BLaER1 treated with 17β-estradiol and CSF1 and Interleukin-3, amounts not matched to agents 10 nM and 100 nM (cell line): ENCODE measurements at regions not wholly inside any gene's neighbourhood (a gene's known extent, or its start where the extent isn't known, plus 50 kb on each side); places are given as distances from the start of the nearest gene placed in this dataset.

ENCODE experiments used
- H3K27ac ChIP-seq, 11 experiments: shearing (Covaris generic); formaldehyde crosslinking; 2 replicates each; pipeline ENCODE4 v1.8.1; 2022
- H3K27me3 ChIP-seq, 11 experiments: shearing (Covaris generic); formaldehyde crosslinking; 2 replicates each; pipeline ENCODE4 v1.8.1; 2022
- H3K36me3 ChIP-seq, 11 experiments: shearing (Covaris generic); formaldehyde crosslinking; 2 replicates each; pipeline ENCODE4 v1.8.1; 2022
- H3K4me1 ChIP-seq, 10 experiments: shearing (Covaris generic); formaldehyde crosslinking; 2 replicates each; pipeline ENCODE4 v1.8.1; 2022
- H3K4me2 ChIP-seq, 11 experiments: shearing (Covaris generic); formaldehyde crosslinking; 2 replicates each; pipeline ENCODE4 v1.8.1; 2022
- H3K4me3 ChIP-seq, 10 experiments: shearing (Covaris generic); formaldehyde crosslinking; 2 replicates each; pipeline ENCODE4 v1.8.1; 2022
- H3K9ac ChIP-seq, 11 experiments: shearing (Covaris generic); formaldehyde crosslinking; 2 replicates each; pipeline ENCODE4 v1.8.1; 2022
- H3K9me3 ChIP-seq, 11 experiments: shearing (Covaris generic); formaldehyde crosslinking; replicated peaks in 1 of 11; 2 replicates each; pipeline ENCODE4 v1.8.1; 2022
- H4K20me1 ChIP-seq, 11 experiments: shearing (Covaris generic); formaldehyde crosslinking; 2 replicates each; pipeline ENCODE4 v1.8.1; 2022
- Cebpa-rat ChIP-seq, 11 experiments: shearing (Covaris generic); IDR thresholded peaks; 2 replicates each; pipeline ENCODE4 v1.8.1; 2022

DNA sequence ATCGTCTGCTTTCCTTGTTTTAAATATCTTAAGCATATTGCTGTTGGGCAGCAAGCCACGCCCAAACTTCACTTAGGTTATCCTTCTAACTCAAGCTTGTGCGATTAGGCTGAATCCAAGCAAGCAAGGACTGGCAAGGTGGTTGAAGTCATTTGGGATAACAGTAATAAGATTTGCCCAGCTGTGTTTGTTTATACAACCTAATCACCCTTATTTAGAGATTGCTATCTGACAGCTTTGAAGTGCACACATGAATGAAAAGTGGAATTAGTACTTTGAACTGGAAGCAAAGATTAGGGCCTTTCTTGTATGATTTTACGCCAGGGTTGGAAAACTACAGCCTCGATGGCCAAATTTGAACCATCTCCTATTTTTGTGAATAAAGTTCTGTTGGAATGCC lies 182.1 kb downstream of the ASB9 start:
- no peaks in the 10 kb centered on the region for H4K20me1 ChIP-seq
- H3K36me3 ChIP-seq = no peaks in the 10 kb centered on the region
- H3K4me2 ChIP-seq = no peak overlapping the region
- no peak overlapping the region for H3K27ac ChIP-seq
- H3K4me3 ChIP-seq = no peak overlapping the region
- H3K9ac ChIP-seq = no peak overlapping the region
- TF ChIP-seq Cebpa-rat (IDR thresholded peaks at IDR 0.05) = no peak
- H3K9me3 ChIP-seq = peaks cover 3 to 48% (median 24%) of the 10 kb centered on the region in 11 experiments; a peak in 17 of 22 replicates
- no peaks in the 10 kb centered on the region for H3K4me1 ChIP-seq
- peaks cover 50 to 63% (median 56%) of the 10 kb centered on the region in 11 experiments for H3K27me3 ChIP-seq

DNA sequence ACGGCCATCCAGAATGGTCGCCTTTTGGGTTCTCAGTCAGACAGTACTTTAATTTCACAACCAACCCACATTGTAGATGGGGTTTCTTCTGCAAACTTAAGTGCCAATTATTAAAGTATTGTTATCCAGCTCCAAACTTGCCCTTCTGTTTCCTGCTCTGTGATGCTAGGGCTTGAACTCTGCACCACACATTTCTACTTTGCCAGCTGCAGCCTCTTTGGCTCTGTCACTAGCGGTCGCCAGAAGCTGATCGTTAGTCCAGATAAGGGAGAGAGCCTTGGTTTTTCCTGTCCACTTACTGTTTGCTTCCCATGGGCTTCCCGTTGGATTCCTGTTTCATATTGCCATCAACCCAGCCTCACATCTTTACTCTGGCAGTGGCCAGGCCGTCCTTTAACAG lies 196.6 kb downstream of the ASB9 start:
- TF ChIP-seq Cebpa-rat (IDR thresholded peaks at IDR 0.05) = no peak
- no peak overlapping the region for H3K4me2 ChIP-seq

DNA sequence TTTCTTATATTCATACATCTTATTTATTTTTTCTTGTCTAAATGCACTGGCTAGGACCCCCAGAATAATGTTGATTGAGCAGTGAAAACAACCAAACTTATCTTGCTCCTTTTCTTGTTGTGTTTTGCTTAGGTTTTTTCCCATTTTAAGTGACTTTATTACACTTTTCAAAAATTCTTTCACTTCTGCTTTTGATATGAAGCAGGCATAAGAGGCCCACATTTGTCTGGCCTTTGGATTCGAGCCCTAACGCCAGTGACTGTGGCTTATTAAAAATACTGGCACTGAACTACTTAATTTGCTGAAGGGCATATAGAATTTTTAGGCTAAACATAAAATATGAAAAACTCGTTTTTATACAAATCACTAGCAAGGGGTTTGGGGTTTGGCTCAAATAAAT lies 197.0 kb downstream of the ASB9 start:
- H3K27ac ChIP-seq = no peak overlapping the region
- TF ChIP-seq Cebpa-rat (IDR thresholded peaks at IDR 0.05) = no peak

More for the DNA sequence above, 196.6 kb downstream of the ASB9 start:
- H3K4me1 ChIP-seq = no peaks in the 10 kb centered on the region
- no peaks in the 10 kb centered on the region for H3K36me3 ChIP-seq
- H3K9me3 ChIP-seq = peaks cover 0 to 5% (median 2%) of the 10 kb centered on the region in 11 experiments; a peak in 6 of 22 replicates
- H3K9ac ChIP-seq = no peak overlapping the region
- H4K20me1 ChIP-seq = no peaks in the 10 kb centered on the region
- H3K27ac ChIP-seq = no peak overlapping the region
- peaks cover 73 to 100% (median 98%) of the 10 kb centered on the region in 11 experiments for H3K27me3 ChIP-seq
- H3K4me3 ChIP-seq = no peak overlapping the region

DNA sequence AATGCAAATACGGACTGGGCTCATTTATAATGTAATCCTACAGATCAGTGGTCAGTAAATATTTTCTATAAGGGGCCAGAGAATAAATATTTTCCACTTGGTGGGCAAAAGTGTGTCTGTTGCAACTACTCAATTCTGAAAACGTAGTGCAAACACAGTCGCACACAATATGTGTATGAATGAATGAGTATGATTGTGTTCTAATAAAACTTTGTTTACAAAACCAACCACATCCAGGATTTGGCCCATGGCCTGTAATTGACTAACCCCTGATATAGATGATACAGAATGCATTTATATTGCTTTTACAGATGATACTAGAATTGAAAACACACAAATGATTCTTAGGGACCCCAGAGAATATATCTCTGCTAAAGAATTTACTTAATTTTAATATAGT lies 197.6 kb downstream of the ASB9 start:
- no peak for TF ChIP-seq Cebpa-rat (IDR thresholded peaks at IDR 0.05)
- H4K20me1 ChIP-seq = no peaks in the 10 kb centered on the region
- H3K4me1 ChIP-seq = no peaks in the 10 kb centered on the region
- H3K9me3 ChIP-seq = 0 out of 22 replicates have a peak, but pooled peaks cover 0 to 2% (median 0%) of the 10 kb centered on the region in 11 experiments
- H3K4me2 ChIP-seq = no peak overlapping the region
- H3K9ac ChIP-seq = no peak overlapping the region
- H3K4me3 ChIP-seq = no peak overlapping the region
- no peaks in the 10 kb centered on the region for H3K36me3 ChIP-seq
- H3K27me3 ChIP-seq = peaks cover 79 to 100% (median 98%) of the 10 kb centered on the region in 11 experiments
- no peak overlapping the region for H3K27ac ChIP-seq

More for the DNA sequence above, 197.0 kb downstream of the ASB9 start:
- Histone ChIP-seq H3K9ac (no peak overlapping the region), H4K20me1 (no peaks in the 10 kb centered on the region), H3K36me3 (no peaks in the 10 kb centered on the region), H3K4me1 (no peaks in the 10 kb centered on the region), H3K4me3 (no peak overlapping the region), H3K27me3 (peaks cover 73 to 100% (median 98%) of the 10 kb centered on the region in 11 experiments), H3K4me2 (no peak overlapping the region), H3K9me3 (0 out of 22 replicates have a peak, but pooled peaks cover 0 to under 1% (median 0%) of the 10 kb centered on the region in 11 experiments)

DNA sequence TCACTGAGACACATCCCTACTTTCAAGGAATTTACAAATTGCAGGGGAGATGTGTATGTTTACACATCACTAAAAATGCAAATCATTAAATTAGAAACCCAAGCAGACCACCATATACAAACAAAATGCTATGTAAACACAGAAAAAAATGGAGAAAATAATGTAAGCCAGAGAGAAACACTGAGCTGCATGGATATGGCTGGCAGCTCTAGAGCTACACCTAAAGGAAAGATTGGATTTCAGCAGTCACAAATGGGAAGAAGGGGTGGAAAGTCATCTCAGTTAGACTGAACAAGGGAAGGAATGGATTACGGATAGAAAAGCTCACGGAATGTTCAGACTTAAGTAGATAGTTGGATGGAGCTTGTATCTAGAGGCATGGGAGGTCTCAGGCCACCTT lies 186.3 kb downstream of the MOSPD2 start:
- peaks cover 0 to 19% (median 10%) of the 10 kb centered on the region in 11 experiments; a peak in 12 of 22 replicates for H3K9me3 ChIP-seq
- no peak overlapping the region for H3K27ac ChIP-seq
- H3K4me3 ChIP-seq = no peak overlapping the region
- H4K20me1 ChIP-seq = no peaks in the 10 kb centered on the region; a peak in 2 of 22 replicates
- no peaks in the 10 kb centered on the region for H3K36me3 ChIP-seq
- no peaks in the 10 kb centered on the region for H3K4me1 ChIP-seq
- H3K4me2 ChIP-seq = no peak overlapping the region
- no peak for TF ChIP-seq Cebpa-rat (IDR thresholded peaks at IDR 0.05)
- no peak overlapping the region for H3K9ac ChIP-seq
- peaks cover 67 to 87% (median 80%) of the 10 kb centered on the region in 11 experiments for H3K27me3 ChIP-seq

DNA sequence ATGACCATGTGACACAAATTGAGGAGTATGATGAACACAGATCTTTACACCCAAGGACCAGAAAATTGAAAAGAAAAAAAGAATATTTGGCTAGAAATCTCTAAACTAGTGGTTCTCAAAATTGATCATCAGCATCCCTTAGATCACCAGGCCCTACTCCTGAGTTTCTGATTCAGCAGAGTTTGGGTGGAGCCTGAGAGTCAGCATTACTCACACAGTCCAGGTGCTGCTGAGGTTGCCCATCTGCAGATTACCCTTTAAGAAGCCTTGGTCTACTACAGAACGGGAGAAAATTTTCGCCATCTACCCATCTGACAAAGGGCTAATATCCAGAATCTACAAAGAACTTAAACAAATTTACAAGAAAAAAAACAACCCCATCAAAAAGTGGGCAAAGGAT lies 182.8 kb downstream of the MOSPD2 start:
- Histone ChIP-seq H4K20me1 (no peaks in the 10 kb centered on the region; a peak in 2 of 22 replicates), H3K27me3 (peaks cover 60 to 84% (median 79%) of the 10 kb centered on the region in 11 experiments), H3K4me3 (no peak overlapping the region), H3K4me1 (no peaks in the 10 kb centered on the region), H3K9me3 (peaks cover 0 to 23% (median 10%) of the 10 kb centered on the region in 11 experiments; a peak in 12 of 22 replicates), H3K9ac (no peak overlapping the region), H3K4me2 (no peak overlapping the region), H3K27ac (no peak overlapping the region), H3K36me3 (no peaks in the 10 kb centered on the region)
- TF ChIP-seq Cebpa-rat (IDR thresholded peaks at IDR 0.05) = no peak

DNA sequence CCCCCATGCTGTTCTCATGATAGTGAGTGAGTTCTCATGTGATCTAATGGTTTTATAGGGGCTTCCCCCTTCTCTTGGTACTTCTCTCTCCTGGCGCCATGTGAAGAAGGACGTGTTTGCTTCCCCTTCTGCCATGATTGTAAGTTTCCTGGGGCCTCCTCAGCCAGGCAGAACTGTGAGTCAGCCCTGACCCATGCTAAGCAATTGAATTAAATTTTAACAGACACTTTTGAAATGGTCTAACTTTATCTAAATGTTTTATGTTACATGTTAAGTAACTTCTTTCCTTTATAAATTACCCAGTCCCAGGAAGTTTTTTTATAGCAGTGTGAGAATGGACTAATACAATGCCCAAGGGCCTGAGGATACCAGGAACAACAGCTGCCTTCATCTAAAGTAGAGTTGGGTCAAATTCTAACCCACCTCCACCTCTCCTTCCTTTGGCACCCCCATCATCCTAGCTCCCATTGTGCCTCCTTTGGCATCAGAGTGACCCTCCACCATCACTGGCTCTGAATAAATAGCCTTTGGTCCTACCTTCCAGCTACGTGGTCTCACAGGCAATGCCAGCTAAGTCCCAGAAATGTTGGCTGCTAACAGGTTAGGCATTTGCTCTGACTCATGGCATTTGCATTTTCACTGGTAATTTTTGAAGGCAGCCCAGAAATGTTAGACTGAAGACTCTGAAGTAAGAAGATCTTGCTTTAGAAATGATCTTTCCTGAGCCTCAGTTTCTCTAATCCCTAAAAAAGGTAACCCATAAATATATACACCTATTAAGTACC lies 182.1 kb downstream of the MOSPD2 start:
- Histone ChIP-seq H3K27ac (no peak overlapping the region), H3K4me3 (no peak overlapping the region)

DNA sequence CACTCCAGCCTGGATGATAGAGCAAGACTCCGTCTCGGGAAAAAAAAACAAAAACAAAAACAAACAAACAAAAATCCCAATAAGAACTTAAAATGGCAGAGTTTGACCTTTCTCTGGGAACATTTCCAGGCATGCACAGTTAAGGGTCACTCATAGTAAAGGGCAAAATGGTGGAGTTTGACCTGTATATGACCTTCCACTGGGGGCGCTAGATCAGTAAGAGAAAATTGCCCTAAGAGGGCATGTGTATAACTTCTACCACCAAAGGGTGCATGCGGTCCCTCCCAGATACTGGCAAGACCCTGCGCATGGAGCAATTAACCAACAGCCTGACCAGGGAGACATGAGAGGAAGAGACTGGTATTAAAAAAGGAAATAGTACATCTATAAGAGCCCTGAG lies 177.2 kb downstream of the MOSPD2 start:
- H3K9me3 ChIP-seq = peaks cover 0 to 32% (median 13%) of the 10 kb centered on the region in 11 experiments; a peak in 17 of 22 replicates
- no peak overlapping the region for H3K9ac ChIP-seq
- no peak overlapping the region for H3K4me2 ChIP-seq
- no peaks in the 10 kb centered on the region for H3K4me1 ChIP-seq
- H3K4me3 ChIP-seq = no peak overlapping the region
- H4K20me1 ChIP-seq = no peaks in the 10 kb centered on the region; a peak in 1 of 22 replicates
- H3K36me3 ChIP-seq = no peaks in the 10 kb centered on the region
- H3K27me3 ChIP-seq = peaks cover 29 to 78% (median 65%) of the 10 kb centered on the region in 11 experiments; a peak in 21 of 22 replicates
- no peak for TF ChIP-seq Cebpa-rat (IDR thresholded peaks at IDR 0.05)
- no peak overlapping the region for H3K27ac ChIP-seq

More for the DNA sequence above, 182.1 kb downstream of the MOSPD2 start:
- Histone ChIP-seq H3K36me3 (no peaks in the 10 kb centered on the region), H3K27me3 (peaks cover 54 to 84% (median 77%) of the 10 kb centered on the region in 11 experiments), H3K4me2 (no peak overlapping the region), H4K20me1 (no peaks in the 10 kb centered on the region; a peak in 2 of 22 replicates), H3K9me3 (peaks cover 0 to 30% (median 13%) of the 10 kb centered on the region in 11 experiments; a peak in 17 of 22 replicates), H3K4me1 (no peaks in the 10 kb centered on the region), H3K9ac (no peak overlapping the region)
- TF ChIP-seq Cebpa-rat (IDR thresholded peaks at IDR 0.05) = no peak

DNA sequence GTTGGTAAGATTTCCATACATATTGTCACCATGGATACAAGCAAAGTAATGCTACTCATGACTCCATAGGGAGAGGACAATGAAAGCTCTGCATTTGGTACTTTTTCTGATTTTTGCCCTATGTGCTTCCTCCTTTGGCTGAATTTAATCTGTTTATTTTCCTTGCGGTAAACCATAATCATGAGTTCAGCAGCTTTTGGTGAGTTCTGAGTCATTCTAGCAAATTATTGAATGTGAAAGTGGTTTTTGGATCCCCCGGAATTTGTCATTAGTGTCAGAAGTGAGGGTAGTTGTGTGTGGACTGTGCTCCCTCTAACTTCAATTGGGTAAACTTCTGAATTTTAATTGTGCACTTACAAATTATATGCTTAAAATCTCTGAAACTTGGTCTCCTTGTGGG lies 170.3 kb downstream of the MOSPD2 start:
- Histone ChIP-seq H3K4me2 (no peak overlapping the region), H3K4me1 (no peaks in the 10 kb centered on the region)
- no peak for TF ChIP-seq Cebpa-rat (IDR thresholded peaks at IDR 0.05)

More for the DNA sequence above, 170.3 kb downstream of the MOSPD2 start:
- Histone ChIP-seq H3K9ac (no peak overlapping the region), H3K9me3 (no peaks in the 10 kb centered on the region), H3K36me3 (no peaks in the 10 kb centered on the region), H3K27ac (no peak overlapping the region), H3K27me3 (peaks cover 50 to 90% (median 71%) of the 10 kb centered on the region in 11 experiments), H3K4me3 (no peak overlapping the region), H4K20me1 (no peaks in the 10 kb centered on the region; a peak in 1 of 22 replicates)
